NB4 (cell line): ENCODE measurements at regions not wholly inside any gene's neighbourhood (a gene's known extent, or its start where the extent isn't known, plus 50 kb on each side); places are given as distances from the start of the nearest gene placed in this dataset.

Experiments used
- DNase-seq: peaks from one replicate; pipeline ENCODE4 v3.0.0; 2010; ENCODE audit warnings: low read depth
- H3K4me3 ChIP-seq: one replicate; pipeline ENCODE4 v1.5.1; 2011; ENCODE audit warnings: mild to moderate bottlenecking, low read depth, low read length, moderate library complexity
- CTCF ChIP-seq: IDR thresholded peaks from one replicate; pipeline ENCODE4 v1.5.1; 2012; ENCODE audit warnings: low read depth, low read length
- MAX ChIP-seq: IDR thresholded peaks from 2 replicates; pipeline ENCODE4 v1.6.1; 2011; ENCODE audit warnings: low read depth, low read length
- MYC ChIP-seq: IDR thresholded peaks from 2 replicates; pipeline ENCODE4 v1.6.1; 2011; ENCODE audit warnings: low read depth, low read length
- POLR2A ChIP-seq: IDR thresholded peaks from 2 replicates; pipeline ENCODE4 v1.6.1; 2011; ENCODE audit warnings: mild to moderate bottlenecking; ENCODE audit not compliant: insufficient read length; ENCODE audit errors: extremely low read depth

GRCh38 chr9:79208791-79209396 is 362.9 kb upstream of the TLE4 start:
- H3K4me3 ChIP-seq: no peak overlapping the region
- no peak for TF ChIP-seq CTCF
- TF ChIP-seq POLR2A: no peak
- no peak for TF ChIP-seq MAX
- no peak for TF ChIP-seq MYC
- no peak for DNase-seq

- no peak overlapping the region for H3K4me3 ChIP-seq
- TF ChIP-seq MYC (no peak), CTCF (no peak), POLR2A (no peak), MAX (no peak)
- DNase-seq: no peak
Observed at GRCh38 chr9:79210541-79211243, 361.1 kb upstream of the TLE4 start.

GRCh38 chr9:79213417-79214125 is 358.2 kb upstream of the TLE4 start:
- DNase-seq: no peak
- H3K4me3 ChIP-seq: no peak overlapping the region
- no peak for TF ChIP-seq CTCF

GRCh38 chr9:79215821-79216220 is 355.9 kb upstream of the TLE4 start:
- H3K4me3 ChIP-seq: no peak overlapping the region
- TF ChIP-seq MAX: no peak
- TF ChIP-seq MYC: no peak
- no peak for TF ChIP-seq CTCF
- TF ChIP-seq POLR2A: no peak
- DNase-seq: no peak

- DNase-seq: no peak
- no peak for TF ChIP-seq MAX
- TF ChIP-seq POLR2A: no peak
- no peak for TF ChIP-seq MYC
- no peak for TF ChIP-seq CTCF
- no peak overlapping the region for H3K4me3 ChIP-seq
Observed at GRCh38 chr9:79220251-79220650, 351.5 kb upstream of the TLE4 start.
